ENCODE measurements at regions not wholly inside any gene's neighbourhood (a gene's known extent, or its start where the extent isn't known, plus 50 kb on each side); places are given as distances from the start of the nearest gene placed in this dataset.

GRCh38 chr11:103729617-103730016 is 306.8 kb upstream of the DDI1 start:
- no peaks in the 10 kb centered on the region for H3K79me2 ChIP-seq (ENCODE audit: control insufficient read depth, insufficient read depth, low read length)
- no peak for TF ChIP-seq EZH2 (IDR thresholded peaks at IDR 0.05; ENCODE audit: low read length, missing control alignments)
- TF ChIP-seq, protein P1, sequence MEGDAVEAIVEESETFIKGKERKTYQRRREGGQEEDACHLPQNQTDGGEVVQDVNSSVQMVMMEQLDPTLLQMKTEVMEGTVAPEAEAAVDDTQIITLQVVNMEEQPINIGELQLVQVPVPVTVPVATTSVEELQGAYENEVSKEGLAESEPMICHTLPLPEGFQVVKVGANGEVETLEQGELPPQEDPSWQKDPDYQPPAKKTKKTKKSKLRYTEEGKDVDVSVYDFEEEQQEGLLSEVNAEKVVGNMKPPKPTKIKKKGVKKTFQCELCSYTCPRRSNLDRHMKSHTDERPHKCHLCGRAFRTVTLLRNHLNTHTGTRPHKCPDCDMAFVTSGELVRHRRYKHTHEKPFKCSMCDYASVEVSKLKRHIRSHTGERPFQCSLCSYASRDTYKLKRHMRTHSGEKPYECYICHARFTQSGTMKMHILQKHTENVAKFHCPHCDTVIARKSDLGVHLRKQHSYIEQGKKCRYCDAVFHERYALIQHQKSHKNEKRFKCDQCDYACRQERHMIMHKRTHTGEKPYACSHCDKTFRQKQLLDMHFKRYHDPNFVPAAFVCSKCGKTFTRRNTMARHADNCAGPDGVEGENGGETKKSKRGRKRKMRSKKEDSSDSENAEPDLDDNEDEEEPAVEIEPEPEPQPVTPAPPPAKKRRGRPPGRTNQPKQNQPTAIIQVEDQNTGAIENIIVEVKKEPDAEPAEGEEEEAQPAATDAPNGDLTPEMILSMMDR (conservative IDR thresholded peaks at IDR 0.05 in 1 of 2, IDR thresholded peaks at IDR 0.05 in 1 of 2; ENCODE audit: low read depth in 1 of 2, low read length in 2 of 2) = no peak
- no peak overlapping the region for H3K4me2 ChIP-seq (ENCODE audit: extremely low read depth, insufficient read depth, low read length)
- DNase-seq (ENCODE audit: low read depth in 2 of 2) = peak in 1 of 2 donors; percentile 24
- no peak overlapping the region for H3K27ac ChIP-seq (ENCODE audit: insufficient read depth, low read length)
- no peaks in the 10 kb centered on the region for H3K9me3 ChIP-seq (ENCODE audit: control insufficient read depth, insufficient read depth, low read depth, low read length)
- H2AFZ ChIP-seq (ENCODE audit: low read length) = no peak overlapping the region
- no peaks in the 10 kb centered on the region for H3K4me1 ChIP-seq (ENCODE audit: control insufficient read depth, extremely low read depth, insufficient read depth, low read length)
- no peaks in the 10 kb centered on the region for H3K27me3 ChIP-seq (ENCODE audit: control insufficient read depth, insufficient read depth, low read length)
- H3K4me3 ChIP-seq (replicated peaks in 1 of 4; ENCODE audit: control extremely low read depth in 1 of 4, insufficient read depth in 1 of 4, low read depth in 3 of 4, low read length in 4 of 4) = no peak overlapping the region
- H4K20me1 ChIP-seq (ENCODE audit: control insufficient read depth, extremely low read depth, insufficient read depth, low read length) = no peaks in the 10 kb centered on the region
- H3K36me3 ChIP-seq (ENCODE audit: control insufficient read depth, insufficient read depth, low read length) = no peaks in the 10 kb centered on the region
- H3K9ac ChIP-seq (ENCODE audit: insufficient read depth, low read length) = no peak overlapping the region

- Histone ChIP-seq H4K20me1 (ENCODE audit: control insufficient read depth, extremely low read depth, insufficient read depth, low read length) (no peaks in the 10 kb centered on the region), H3K79me2 (ENCODE audit: control insufficient read depth, insufficient read depth, low read length) (no peaks in the 10 kb centered on the region), H3K4me2 (ENCODE audit: extremely low read depth, insufficient read depth, low read length) (no peak overlapping the region), H3K9ac (ENCODE audit: insufficient read depth, low read length) (no peak overlapping the region), H3K4me3 (replicated peaks in 1 of 4; ENCODE audit: control extremely low read depth in 1 of 4, insufficient read depth in 1 of 4, low read depth in 3 of 4, low read length in 4 of 4) (no peak overlapping the region), H3K27ac (ENCODE audit: insufficient read depth, low read length) (no peak overlapping the region), H3K27me3 (ENCODE audit: control insufficient read depth, insufficient read depth, low read length) (no peaks in the 10 kb centered on the region), H3K36me3 (ENCODE audit: control insufficient read depth, insufficient read depth, low read length) (no peaks in the 10 kb centered on the region), H2AFZ (ENCODE audit: low read length) (no peak overlapping the region), H3K9me3 (ENCODE audit: control insufficient read depth, insufficient read depth, low read depth, low read length) (no peaks in the 10 kb centered on the region), H3K4me1 (ENCODE audit: control insufficient read depth, extremely low read depth, insufficient read depth, low read length) (no peaks in the 10 kb centered on the region)
- TF ChIP-seq, protein P1 (conservative IDR thresholded peaks at IDR 0.05 in 1 of 2, IDR thresholded peaks at IDR 0.05 in 1 of 2; ENCODE audit: low read depth in 1 of 2, low read length in 2 of 2) = no peak
- TF ChIP-seq EZH2 (IDR thresholded peaks at IDR 0.05; ENCODE audit: low read length, missing control alignments) = no peak
- peak; percentile 55 to 63 for DNase-seq (ENCODE audit: low read depth in 2 of 2)
These were observed 306.1 kb upstream of the DDI1 start for GRCh38 chr11:103730131-103730940.

DNA sequence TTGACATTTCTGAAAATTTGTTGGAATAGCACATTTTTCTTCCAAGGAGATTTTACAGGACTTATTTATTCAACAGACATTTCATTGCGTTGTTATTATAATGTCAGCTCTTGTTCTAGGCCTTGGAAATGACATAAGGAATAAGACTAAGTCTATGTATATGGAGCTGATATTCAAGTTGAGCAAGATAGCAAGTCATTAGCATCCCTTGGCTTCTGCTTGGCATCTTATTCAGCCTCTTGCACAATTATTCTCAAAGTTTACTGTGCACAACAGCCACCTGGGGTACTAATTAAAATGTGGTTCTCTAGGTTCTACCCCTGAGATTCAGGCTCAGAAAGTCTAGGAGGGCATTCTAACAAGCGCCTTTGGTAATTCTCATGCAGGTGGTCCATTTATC is 304.8 kb upstream of the DDI1 start:
- no peak overlapping the region for H3K9ac ChIP-seq (ENCODE audit: insufficient read depth, low read length)
- H3K4me1 ChIP-seq (ENCODE audit: control insufficient read depth, extremely low read depth, insufficient read depth, low read length) = no peaks in the 10 kb centered on the region
- no peaks in the 10 kb centered on the region for H4K20me1 ChIP-seq (ENCODE audit: control insufficient read depth, extremely low read depth, insufficient read depth, low read length)
- no peak overlapping the region for H3K4me3 ChIP-seq (replicated peaks in 1 of 4; ENCODE audit: control extremely low read depth in 1 of 4, insufficient read depth in 1 of 4, low read depth in 3 of 4, low read length in 4 of 4)
- H2AFZ ChIP-seq (ENCODE audit: low read length) = no peak overlapping the region
- H3K9me3 ChIP-seq (ENCODE audit: control insufficient read depth, insufficient read depth, low read depth, low read length) = no peaks in the 10 kb centered on the region
- H3K27me3 ChIP-seq (ENCODE audit: control insufficient read depth, insufficient read depth, low read length) = no peaks in the 10 kb centered on the region
- peak in 1 of 2 donors; percentile 19 for DNase-seq (ENCODE audit: low read depth in 2 of 2)
- H3K4me2 ChIP-seq (ENCODE audit: extremely low read depth, insufficient read depth, low read length) = no peak overlapping the region
- TF ChIP-seq EZH2 (IDR thresholded peaks at IDR 0.05; ENCODE audit: low read length, missing control alignments) = no peak
- TF ChIP-seq, protein P1 (conservative IDR thresholded peaks at IDR 0.05 in 1 of 2, IDR thresholded peaks at IDR 0.05 in 1 of 2; ENCODE audit: low read depth in 1 of 2, low read length in 2 of 2) = no peak
- H3K79me2 ChIP-seq (ENCODE audit: control insufficient read depth, insufficient read depth, low read length) = no peaks in the 10 kb centered on the region
- H3K27ac ChIP-seq (ENCODE audit: insufficient read depth, low read length) = no peak overlapping the region
- no peaks in the 10 kb centered on the region for H3K36me3 ChIP-seq (ENCODE audit: control insufficient read depth, insufficient read depth, low read length)
